ENCODE measurements at regions not wholly inside any gene's neighbourhood (a gene's known extent, or its start where the extent isn't known, plus 50 kb on each side); places are given as distances from the start of the nearest gene placed in this dataset.

DNA sequence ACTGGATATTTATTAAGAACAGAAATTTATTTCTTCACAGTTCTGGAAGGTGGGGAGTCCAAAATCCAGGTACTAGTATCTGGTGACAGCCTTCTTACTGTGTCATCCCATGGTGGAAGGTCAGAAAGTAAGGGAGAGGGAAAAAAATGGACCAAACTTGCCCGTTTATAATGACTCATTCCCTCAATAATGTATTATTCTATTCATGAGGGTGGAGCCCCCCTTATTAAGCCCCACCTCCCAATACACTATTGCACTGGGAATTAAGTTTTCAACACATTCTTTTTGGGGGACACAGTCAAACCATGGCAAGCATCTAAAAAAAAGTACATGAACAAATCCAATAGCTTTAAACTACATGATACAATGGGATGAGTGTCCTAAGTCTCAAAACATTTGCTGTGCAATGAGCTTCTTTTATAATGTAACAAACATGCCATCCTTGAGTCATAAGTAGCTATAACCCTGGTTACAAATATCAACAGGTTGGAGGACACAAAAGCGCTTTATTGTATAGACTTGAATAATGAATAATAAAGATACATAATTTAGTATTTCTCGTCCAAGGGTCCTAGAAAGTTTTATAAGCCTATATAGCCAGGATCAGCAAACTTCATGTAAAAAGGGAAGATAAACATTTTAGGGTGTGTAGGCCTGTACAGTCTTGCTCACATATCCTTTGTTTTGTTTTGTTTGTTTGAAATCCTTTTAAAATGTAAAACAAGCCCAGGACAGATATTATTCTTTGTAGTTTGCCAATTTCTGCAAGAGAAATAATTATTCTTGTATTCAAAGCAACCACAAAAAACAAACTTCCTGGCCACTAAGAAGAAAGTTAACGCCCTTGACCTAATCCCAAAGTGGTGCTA lies 160.6 kb upstream of the RAP2B start:
- no peak for DNase-seq (ENCODE audit: low read depth, low spot score)
- H3K4me1 ChIP-seq (ENCODE audit: control insufficient read depth in 1 of 2, insufficient read depth in 2 of 2, low read length in 2 of 2): no peaks in the 10 kb centered on the region
- CTCF ChIA-PET: no interaction called here

More for the DNA sequence above, 160.6 kb upstream of the RAP2B start:
- no TSS peak for BruUV-seq (replicated peaks)
- no peak for ATAC-seq
- Histone ChIP-seq H3K9me3 (ENCODE audit: control insufficient read depth in 1 of 2, insufficient read depth in 1 of 2, low read depth in 1 of 2, low read length in 2 of 2) (no peaks in the 10 kb centered on the region), H3K9me2 (ENCODE audit: insufficient read depth) (no peaks in the 10 kb centered on the region), H3K4me3 (replicated peaks in 1 of 2; ENCODE audit: low read depth in 1 of 2, low read length in 2 of 2) (no peak overlapping the region), H4K20me1 (ENCODE audit: insufficient read depth) (no peaks in the 10 kb centered on the region), H3K27me3 (ENCODE audit: insufficient read depth, low read length) (no peaks in the 10 kb centered on the region), H3K27ac (ENCODE audit: low read depth, low read length) (no peak overlapping the region), H3K9ac (ENCODE audit: low read length) (no peak overlapping the region), H3K4me2 (ENCODE audit: low read length) (no peak overlapping the region), H3K36me3 (ENCODE audit: control insufficient read depth in 1 of 2, insufficient read depth in 2 of 2, low read length in 2 of 2) (no peaks in the 10 kb centered on the region), H2AFZ (ENCODE audit: low read depth, low read length, poor library complexity, severe bottlenecking) (no peak overlapping the region), H3K79me2 (ENCODE audit: insufficient read depth, low read length) (no peaks in the 10 kb centered on the region)
- RAD21 ChIA-PET (ENCODE audit: low non-redundant PET in 1 of 2, low total read pairs in 2 of 2, uncharacterized antibody in 2 of 2, unreplicated experiment in 2 of 2): no interaction called here
- POLR2A ChIA-PET: no interaction called here
- TF ChIP-seq SP1 (IDR thresholded peaks at IDR 0.05; ENCODE audit: low read depth): no peak
- TF ChIP-seq, protein P1, sequence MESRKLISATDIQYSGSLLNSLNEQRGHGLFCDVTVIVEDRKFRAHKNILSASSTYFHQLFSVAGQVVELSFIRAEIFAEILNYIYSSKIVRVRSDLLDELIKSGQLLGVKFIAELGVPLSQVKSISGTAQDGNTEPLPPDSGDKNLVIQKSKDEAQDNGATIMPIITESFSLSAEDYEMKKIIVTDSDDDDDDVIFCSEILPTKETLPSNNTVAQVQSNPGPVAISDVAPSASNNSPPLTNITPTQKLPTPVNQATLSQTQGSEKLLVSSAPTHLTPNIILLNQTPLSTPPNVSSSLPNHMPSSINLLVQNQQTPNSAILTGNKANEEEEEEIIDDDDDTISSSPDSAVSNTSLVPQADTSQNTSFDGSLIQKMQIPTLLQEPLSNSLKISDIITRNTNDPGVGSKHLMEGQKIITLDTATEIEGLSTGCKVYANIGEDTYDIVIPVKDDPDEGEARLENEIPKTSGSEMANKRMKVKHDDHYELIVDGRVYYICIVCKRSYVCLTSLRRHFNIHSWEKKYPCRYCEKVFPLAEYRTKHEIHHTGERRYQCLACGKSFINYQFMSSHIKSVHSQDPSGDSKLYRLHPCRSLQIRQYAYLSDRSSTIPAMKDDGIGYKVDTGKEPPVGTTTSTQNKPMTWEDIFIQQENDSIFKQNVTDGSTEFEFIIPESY (IDR thresholded peaks at IDR 0.05; ENCODE audit: extremely low read depth, insufficient replicate concordance, low read length): no peak
- no peak for TF ChIP-seq EZH2phosphoT487 (IDR thresholded peaks at IDR 0.05; ENCODE audit: borderline replicate concordance)
- TF ChIP-seq ZNF274 (IDR thresholded peaks at IDR 0.05; ENCODE audit: low read depth, low read length): no peak
- no peak for TF ChIP-seq EGR1 (IDR thresholded peaks at IDR 0.05; ENCODE audit: low read depth)
- no peak for TF ChIP-seq SIN3A (IDR thresholded peaks at IDR 0.05; ENCODE audit: low read depth)
- TF ChIP-seq, protein P2, sequence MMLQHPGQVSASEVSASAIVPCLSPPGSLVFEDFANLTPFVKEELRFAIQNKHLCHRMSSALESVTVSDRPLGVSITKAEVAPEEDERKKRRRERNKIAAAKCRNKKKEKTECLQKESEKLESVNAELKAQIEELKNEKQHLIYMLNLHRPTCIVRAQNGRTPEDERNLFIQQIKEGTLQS (IDR thresholded peaks at IDR 0.05): no peak
- TF ChIP-seq, protein P3, sequence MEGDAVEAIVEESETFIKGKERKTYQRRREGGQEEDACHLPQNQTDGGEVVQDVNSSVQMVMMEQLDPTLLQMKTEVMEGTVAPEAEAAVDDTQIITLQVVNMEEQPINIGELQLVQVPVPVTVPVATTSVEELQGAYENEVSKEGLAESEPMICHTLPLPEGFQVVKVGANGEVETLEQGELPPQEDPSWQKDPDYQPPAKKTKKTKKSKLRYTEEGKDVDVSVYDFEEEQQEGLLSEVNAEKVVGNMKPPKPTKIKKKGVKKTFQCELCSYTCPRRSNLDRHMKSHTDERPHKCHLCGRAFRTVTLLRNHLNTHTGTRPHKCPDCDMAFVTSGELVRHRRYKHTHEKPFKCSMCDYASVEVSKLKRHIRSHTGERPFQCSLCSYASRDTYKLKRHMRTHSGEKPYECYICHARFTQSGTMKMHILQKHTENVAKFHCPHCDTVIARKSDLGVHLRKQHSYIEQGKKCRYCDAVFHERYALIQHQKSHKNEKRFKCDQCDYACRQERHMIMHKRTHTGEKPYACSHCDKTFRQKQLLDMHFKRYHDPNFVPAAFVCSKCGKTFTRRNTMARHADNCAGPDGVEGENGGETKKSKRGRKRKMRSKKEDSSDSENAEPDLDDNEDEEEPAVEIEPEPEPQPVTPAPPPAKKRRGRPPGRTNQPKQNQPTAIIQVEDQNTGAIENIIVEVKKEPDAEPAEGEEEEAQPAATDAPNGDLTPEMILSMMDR (IDR thresholded peaks at IDR 0.05 in 2 of 3, conservative IDR thresholded peaks at IDR 0.05 in 1 of 3; ENCODE audit: borderline replicate concordance in 1 of 3, insufficient read depth in 1 of 3, low read depth in 2 of 3, low read length in 2 of 3): no peak
- TF ChIP-seq EZH2 (IDR thresholded peaks at IDR 0.05): no peak
- intact Hi-C loops (cut with micrococcal nuclease): no loop called here
